ENCODE measurements at regions not wholly inside any gene's neighbourhood (a gene's known extent, or its start where the extent isn't known, plus 50 kb on each side); places are given as distances from the start of the nearest gene placed in this dataset.
A peak's percentile ranks its signal among the peaks of the same experiment; 100 is the strongest.
"Not testable (repeated sequence)": the region's sequence is repeated elsewhere in the genome, so short reads cannot be mapped to it uniquely, and the experiment has no call there.

DNA sequence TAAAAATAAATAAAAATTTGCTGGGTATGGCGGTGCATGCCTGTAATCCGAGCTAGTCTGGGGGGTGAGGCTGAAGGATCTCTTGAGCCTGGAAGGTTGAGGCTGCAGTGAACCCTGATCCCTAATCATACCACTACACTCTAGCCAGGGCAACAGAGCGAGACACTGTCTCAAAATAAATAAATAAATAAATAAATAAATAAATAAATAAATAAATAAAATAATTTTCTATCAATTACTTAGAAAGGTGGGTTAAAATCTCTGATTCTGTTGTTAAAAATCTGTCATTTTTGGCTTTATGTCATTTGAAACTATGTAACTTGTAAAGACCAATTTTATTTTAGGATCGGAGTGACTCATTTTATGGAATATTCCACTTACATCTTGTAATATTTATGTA lies 958.6 kb downstream of the NXPH1 start:
- TF ChIP-seq, protein P1, sequence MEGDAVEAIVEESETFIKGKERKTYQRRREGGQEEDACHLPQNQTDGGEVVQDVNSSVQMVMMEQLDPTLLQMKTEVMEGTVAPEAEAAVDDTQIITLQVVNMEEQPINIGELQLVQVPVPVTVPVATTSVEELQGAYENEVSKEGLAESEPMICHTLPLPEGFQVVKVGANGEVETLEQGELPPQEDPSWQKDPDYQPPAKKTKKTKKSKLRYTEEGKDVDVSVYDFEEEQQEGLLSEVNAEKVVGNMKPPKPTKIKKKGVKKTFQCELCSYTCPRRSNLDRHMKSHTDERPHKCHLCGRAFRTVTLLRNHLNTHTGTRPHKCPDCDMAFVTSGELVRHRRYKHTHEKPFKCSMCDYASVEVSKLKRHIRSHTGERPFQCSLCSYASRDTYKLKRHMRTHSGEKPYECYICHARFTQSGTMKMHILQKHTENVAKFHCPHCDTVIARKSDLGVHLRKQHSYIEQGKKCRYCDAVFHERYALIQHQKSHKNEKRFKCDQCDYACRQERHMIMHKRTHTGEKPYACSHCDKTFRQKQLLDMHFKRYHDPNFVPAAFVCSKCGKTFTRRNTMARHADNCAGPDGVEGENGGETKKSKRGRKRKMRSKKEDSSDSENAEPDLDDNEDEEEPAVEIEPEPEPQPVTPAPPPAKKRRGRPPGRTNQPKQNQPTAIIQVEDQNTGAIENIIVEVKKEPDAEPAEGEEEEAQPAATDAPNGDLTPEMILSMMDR (IDR thresholded peaks at IDR 0.05; ENCODE audit: insufficient read depth, low read length, missing control alignments): no peak
- CTCF ChIA-PET: no interaction called here
- no peak overlapping the region for H3K4me3 ChIP-seq (ENCODE audit: low read depth, low read length)
- no peak for DNase-seq (ENCODE audit: low read depth, low spot score)
- POLR2A ChIA-PET: no interaction called here

DNA sequence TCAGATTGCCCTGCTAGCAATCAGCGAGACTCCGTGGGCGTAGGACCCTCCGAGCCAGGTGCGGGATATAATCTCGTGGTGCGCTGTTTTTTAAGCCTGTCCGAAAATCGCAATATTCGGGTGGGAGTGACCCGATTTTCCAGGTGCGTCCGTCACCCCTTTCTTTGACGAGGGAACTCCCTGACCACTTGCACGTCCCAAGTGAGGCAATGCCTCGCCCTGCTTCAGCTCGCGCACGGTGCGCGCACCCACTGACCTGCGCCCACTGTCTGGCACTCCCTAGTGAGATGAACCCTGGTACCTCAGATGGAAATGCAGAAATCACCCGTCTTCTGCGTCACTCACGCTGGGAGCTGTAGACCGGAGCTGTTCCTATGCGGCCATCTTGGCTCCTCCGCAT lies 971.0 kb downstream of the NXPH1 start:
- H3K4me3 ChIP-seq (ENCODE audit: low read depth, low read length); CTCF ChIA-PET; DNase-seq (ENCODE audit: low read depth, low spot score); POLR2A ChIA-PET: not testable (repeated sequence)

GRCh38 chr7:9407816-9408215 lies 974.4 kb downstream of the NXPH1 start:
- DNase-seq (ENCODE audit: low read depth, low spot score): no peak
- CTCF ChIA-PET: no interaction called here
- POLR2A ChIA-PET: no interaction called here

DNA sequence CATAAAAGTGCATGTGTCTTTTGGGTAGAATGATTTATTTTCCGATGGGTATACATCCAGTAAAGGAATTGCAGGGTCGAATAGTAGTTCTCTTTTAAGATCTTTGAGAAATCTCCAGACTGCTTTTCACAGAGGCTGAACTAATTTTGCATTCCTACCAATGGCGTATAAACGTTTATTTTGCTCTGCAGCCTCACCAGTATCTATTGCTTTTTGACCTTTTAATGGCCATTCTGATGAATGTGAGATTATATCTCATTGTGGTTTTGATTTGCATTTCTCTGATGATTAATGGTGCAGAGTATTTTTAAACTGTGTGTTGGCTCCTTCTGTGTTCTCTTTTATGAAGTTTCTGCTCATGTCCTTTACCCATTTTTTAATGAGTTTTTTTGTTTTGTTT lies 1020.1 kb downstream of the NXPH1 start:
- ChIA-PET CTCF (no interaction called here), POLR2A (no interaction called here)
- no peak overlapping the region for H3K4me3 ChIP-seq (ENCODE audit: low read depth, low read length)
- TF ChIP-seq, protein P1 (IDR thresholded peaks at IDR 0.05; ENCODE audit: insufficient read depth, low read length, missing control alignments): no peak
- DNase-seq (ENCODE audit: low read depth, low spot score): no peak

More at GRCh38 chr7:9407816-9408215, 974.4 kb downstream of the NXPH1 start:
- H3K4me3 ChIP-seq (ENCODE audit: low read depth, low read length): no peak overlapping the region
- TF ChIP-seq, protein P1 (IDR thresholded peaks at IDR 0.05; ENCODE audit: insufficient read depth, low read length, missing control alignments): no peak

GRCh38 chr7:9488555-9488954 lies 1055.1 kb downstream of the NXPH1 start:
- no peak overlapping the region for H3K4me3 ChIP-seq (ENCODE audit: low read depth, low read length)
- ChIA-PET CTCF (no interaction called here), POLR2A (no interaction called here)
- TF ChIP-seq, protein P1 (IDR thresholded peaks at IDR 0.05; ENCODE audit: insufficient read depth, low read length, missing control alignments): no peak
- peak; percentile 45 for DNase-seq (ENCODE audit: low read depth, low spot score)

GRCh38 chr7:9498303-9498702 lies 1064.9 kb downstream of the NXPH1 start:
- no peak overlapping the region for H3K4me3 ChIP-seq (ENCODE audit: low read depth, low read length)
- TF ChIP-seq, protein P1 (IDR thresholded peaks at IDR 0.05; ENCODE audit: insufficient read depth, low read length, missing control alignments): no peak
- POLR2A ChIA-PET: no interaction called here
- CTCF ChIA-PET: no interaction called here
- DNase-seq (ENCODE audit: low read depth, low spot score): no peak

GRCh38 chr7:9502269-9502668 lies 1068.9 kb downstream of the NXPH1 start:
- TF ChIP-seq, protein P1 (IDR thresholded peaks at IDR 0.05; ENCODE audit: insufficient read depth, low read length, missing control alignments): no peak
- no peak overlapping the region for H3K4me3 ChIP-seq (ENCODE audit: low read depth, low read length)
- CTCF ChIA-PET: no interaction called here
- DNase-seq (ENCODE audit: low read depth, low spot score): no peak
- POLR2A ChIA-PET: no interaction called here

Measured in AG04449 (cell line).